ENCODE measurements at regions not wholly inside any gene's neighbourhood (a gene's known extent, or its start where the extent isn't known, plus 50 kb on each side); places are given as distances from the start of the nearest gene placed in this dataset.

- 60 to 100% methylated on average over 1 to 2 of the region's 2 CpGs for WGBS, 2 experiments (ENCODE audit: insufficient coverage in 2 of 2)
- no peak overlapping the region for H3K27ac ChIP-seq (ENCODE audit: low read depth, low read length, severe bottlenecking)
- no peaks in the 10 kb centered on the region for H3K4me1 ChIP-seq (ENCODE audit: control insufficient read depth, insufficient read depth, low read length, poor library complexity, severe bottlenecking)
- no peaks in the 10 kb centered on the region for H3K36me3 ChIP-seq (ENCODE audit: control insufficient read depth, insufficient read depth, low read length)
- H3K9me3 ChIP-seq (ENCODE audit: control insufficient read depth, low read length): no peaks in the 10 kb centered on the region
- H3K4me3 ChIP-seq (ENCODE audit: extremely low read depth, insufficient read depth, low read length, poor library complexity, severe bottlenecking): no peak overlapping the region
Measured at GRCh38 chr10:107356396-107356795, 191.9 kb upstream of the SORCS1 start.

DNA sequence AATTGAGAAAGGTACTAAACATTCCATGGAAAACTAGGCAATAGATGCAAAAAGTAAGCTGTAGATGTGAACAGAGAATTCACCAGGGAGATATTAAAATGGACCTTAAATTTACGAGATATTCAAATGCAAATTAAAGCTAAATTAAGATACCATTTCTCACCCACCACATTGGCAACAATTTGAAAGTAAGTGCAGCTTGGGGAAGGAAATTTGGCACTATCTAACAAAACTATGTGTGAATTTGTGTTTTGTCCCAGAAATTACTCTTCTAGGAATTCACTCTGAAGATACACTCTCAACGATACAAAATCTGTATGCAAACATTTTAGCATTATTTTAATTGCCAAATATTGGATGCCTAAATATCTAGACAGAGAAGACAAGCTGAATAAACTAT, 178.2 kb upstream of the SORCS1 start:
- H3K4me3 ChIP-seq (ENCODE audit: extremely low read depth, insufficient read depth, low read length, poor library complexity, severe bottlenecking): no peak overlapping the region
- no peaks in the 10 kb centered on the region for H3K9me3 ChIP-seq (ENCODE audit: control insufficient read depth, low read length)
- H3K36me3 ChIP-seq (ENCODE audit: control insufficient read depth, insufficient read depth, low read length): no peaks in the 10 kb centered on the region
- H3K4me1 ChIP-seq (ENCODE audit: control insufficient read depth, insufficient read depth, low read length, poor library complexity, severe bottlenecking): no peaks in the 10 kb centered on the region
- WGBS, 2 experiments (ENCODE audit: insufficient coverage in 2 of 2): no CpG with 5 or more reads among the region's 2 CpGs
- H3K27ac ChIP-seq (ENCODE audit: low read depth, low read length, severe bottlenecking): no peak overlapping the region

DNA sequence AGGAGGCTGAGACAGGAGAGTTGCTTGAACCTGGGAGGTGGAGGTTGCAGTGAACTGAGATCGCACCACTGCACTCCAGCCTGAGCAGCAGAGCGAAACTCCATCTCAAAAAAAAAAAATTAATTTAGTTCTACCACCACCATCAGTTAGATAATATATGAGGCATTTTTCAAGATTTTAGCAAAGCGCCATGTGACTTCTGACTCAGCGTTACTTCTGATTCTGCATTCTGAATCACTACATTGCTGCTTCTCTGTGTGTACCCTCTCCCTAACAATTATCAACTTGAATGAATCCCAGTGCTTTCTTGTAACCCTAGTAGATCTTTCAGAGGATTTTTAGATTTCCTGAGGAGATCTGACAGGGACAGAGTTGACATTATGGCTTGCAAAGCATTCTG, 176.8 kb upstream of the SORCS1 start:
- Histone ChIP-seq H3K9me3 (ENCODE audit: control insufficient read depth, low read length) (no peaks in the 10 kb centered on the region), H3K36me3 (ENCODE audit: control insufficient read depth, insufficient read depth, low read length) (no peaks in the 10 kb centered on the region), H3K27ac (ENCODE audit: low read depth, low read length, severe bottlenecking) (no peak overlapping the region), H3K4me3 (ENCODE audit: extremely low read depth, insufficient read depth, low read length, poor library complexity, severe bottlenecking) (no peak overlapping the region), H3K4me1 (ENCODE audit: control insufficient read depth, insufficient read depth, low read length, poor library complexity, severe bottlenecking) (no peaks in the 10 kb centered on the region)
- WGBS, 2 experiments (ENCODE audit: insufficient coverage in 2 of 2): 89 to 90% methylated on average over 2 of the region's 4 CpGs

DNA sequence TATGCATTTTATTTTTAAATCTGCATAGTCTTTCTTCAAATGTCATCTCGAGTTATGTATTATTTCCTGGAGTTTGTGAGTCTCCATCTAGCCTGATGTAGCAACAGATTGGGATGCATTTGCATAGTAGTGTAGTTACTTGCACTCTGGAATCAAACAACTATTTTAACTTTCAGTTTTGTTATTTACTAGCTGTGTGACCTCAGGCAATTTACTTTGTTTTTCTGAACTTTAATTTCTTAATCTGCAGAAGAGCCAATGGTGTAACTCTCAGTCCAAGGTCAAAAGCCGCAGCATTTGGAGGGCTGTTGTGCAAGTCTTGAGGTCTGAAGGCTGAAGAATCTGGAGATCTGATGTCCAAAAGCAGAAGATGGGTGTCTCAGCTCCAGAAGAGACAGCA, 175.8 kb upstream of the SORCS1 start:
- WGBS, 2 experiments (ENCODE audit: insufficient coverage in 2 of 2): 100% methylated on average over 1 of the region's 2 CpGs
- H3K4me3 ChIP-seq (ENCODE audit: extremely low read depth, insufficient read depth, low read length, poor library complexity, severe bottlenecking): no peak overlapping the region
- no peaks in the 10 kb centered on the region for H3K4me1 ChIP-seq (ENCODE audit: control insufficient read depth, insufficient read depth, low read length, poor library complexity, severe bottlenecking)
- no peaks in the 10 kb centered on the region for H3K9me3 ChIP-seq (ENCODE audit: control insufficient read depth, low read length)
- no peak overlapping the region for H3K27ac ChIP-seq (ENCODE audit: low read depth, low read length, severe bottlenecking)
- no peaks in the 10 kb centered on the region for H3K36me3 ChIP-seq (ENCODE audit: control insufficient read depth, insufficient read depth, low read length)

- Histone ChIP-seq H3K4me1 (ENCODE audit: control insufficient read depth, insufficient read depth, low read length, poor library complexity, severe bottlenecking) (no peaks in the 10 kb centered on the region), H3K9me3 (ENCODE audit: control insufficient read depth, low read length) (no peaks in the 10 kb centered on the region), H3K36me3 (ENCODE audit: control insufficient read depth, insufficient read depth, low read length) (no peaks in the 10 kb centered on the region), H3K27ac (ENCODE audit: low read depth, low read length, severe bottlenecking) (no peak overlapping the region), H3K4me3 (ENCODE audit: extremely low read depth, insufficient read depth, low read length, poor library complexity, severe bottlenecking) (no peak overlapping the region)
- 83 to 94% methylated on average over 4 to 5 of the region's 5 CpGs for WGBS, 2 experiments (ENCODE audit: insufficient coverage in 2 of 2)
Measured at GRCh38 chr10:107336061-107336460, 171.6 kb upstream of the SORCS1 start.

DNA sequence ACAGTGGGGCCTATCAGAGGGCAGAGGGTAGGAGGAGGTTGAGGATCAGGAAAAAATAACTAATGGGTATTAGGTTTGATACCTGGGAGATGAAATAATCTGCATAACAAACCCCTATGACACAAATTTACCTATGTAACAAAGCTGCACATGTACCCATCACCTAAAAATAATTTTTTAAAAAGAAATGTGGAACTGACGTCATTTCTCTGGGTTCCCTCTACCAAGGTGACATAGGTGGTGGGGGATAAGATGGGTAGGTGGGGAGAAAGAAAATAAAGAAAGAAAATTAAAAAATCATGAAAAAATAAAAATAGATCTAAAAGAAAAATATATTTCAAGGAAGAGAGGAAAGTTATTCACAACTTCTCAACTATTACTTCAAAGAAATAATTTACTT, 153.1 kb upstream of the SORCS1 start:
- H3K4me1 ChIP-seq (ENCODE audit: control insufficient read depth, insufficient read depth, low read length, poor library complexity, severe bottlenecking): no peaks in the 10 kb centered on the region
- H3K4me3 ChIP-seq (ENCODE audit: extremely low read depth, insufficient read depth, low read length, poor library complexity, severe bottlenecking): no peak overlapping the region
- H3K27ac ChIP-seq (ENCODE audit: low read depth, low read length, severe bottlenecking): no peak overlapping the region
- H3K36me3 ChIP-seq (ENCODE audit: control insufficient read depth, insufficient read depth, low read length): no peaks in the 10 kb centered on the region
- WGBS, 2 experiments (ENCODE audit: insufficient coverage in 2 of 2): no CpG with 5 or more reads among the region's 1 CpG
- no peaks in the 10 kb centered on the region for H3K9me3 ChIP-seq (ENCODE audit: control insufficient read depth, low read length)

DNA sequence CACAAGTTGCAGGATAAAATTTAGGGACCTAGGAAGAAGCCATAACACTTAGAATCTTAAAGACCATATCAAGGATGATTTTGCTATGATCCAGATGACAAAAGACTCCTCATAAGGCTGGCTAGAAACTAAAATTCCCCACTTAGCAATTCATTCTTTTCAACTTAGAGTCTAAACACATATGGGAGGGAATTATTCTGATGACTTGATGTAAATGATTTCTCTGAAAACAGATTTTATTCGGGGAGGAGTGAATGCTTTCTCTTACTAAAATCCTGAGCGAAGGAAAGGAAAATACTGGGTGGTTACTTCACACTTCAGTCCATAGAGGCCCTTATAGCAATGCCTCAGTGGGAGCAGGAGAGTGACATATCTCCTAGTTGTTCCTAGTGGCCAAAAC, 138.7 kb upstream of the SORCS1 start:
- no peak overlapping the region for H3K4me3 ChIP-seq (ENCODE audit: extremely low read depth, insufficient read depth, low read length, poor library complexity, severe bottlenecking)
- H3K9me3 ChIP-seq (ENCODE audit: control insufficient read depth, low read length): no peaks in the 10 kb centered on the region
- no peaks in the 10 kb centered on the region for H3K4me1 ChIP-seq (ENCODE audit: control insufficient read depth, insufficient read depth, low read length, poor library complexity, severe bottlenecking)
- WGBS, 2 experiments (ENCODE audit: insufficient coverage in 2 of 2): 86 to 100% methylated on average over 1 to 2 of the region's 2 CpGs
- no peak overlapping the region for H3K27ac ChIP-seq (ENCODE audit: low read depth, low read length, severe bottlenecking)
- H3K36me3 ChIP-seq (ENCODE audit: control insufficient read depth, insufficient read depth, low read length): no peaks in the 10 kb centered on the region

DNA sequence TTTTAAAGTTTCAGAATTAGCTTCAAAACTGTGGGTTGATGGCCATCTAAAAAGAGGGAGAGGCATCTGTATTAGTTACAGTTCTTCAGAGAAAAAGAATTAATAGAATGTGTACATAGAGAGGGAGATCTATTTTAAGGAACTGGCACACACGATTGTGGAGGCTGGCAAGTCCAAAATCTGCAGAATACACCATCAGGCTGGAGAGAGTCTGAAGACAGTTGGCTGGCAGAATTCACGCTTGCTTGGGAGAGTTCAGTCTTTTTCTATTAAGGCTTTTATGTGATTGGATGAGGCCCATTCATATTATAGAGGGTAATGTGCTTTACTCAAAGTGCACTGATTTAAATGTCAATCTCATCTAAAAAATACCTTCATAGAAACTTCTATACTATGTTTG, 135.1 kb upstream of the SORCS1 start:
- 86 to 100% methylated on average over 1 to 2 of the region's 2 CpGs for WGBS, 2 experiments (ENCODE audit: insufficient coverage in 2 of 2)
- no peak overlapping the region for H3K27ac ChIP-seq (ENCODE audit: low read depth, low read length, severe bottlenecking)
- H3K4me1 ChIP-seq (ENCODE audit: control insufficient read depth, insufficient read depth, low read length, poor library complexity, severe bottlenecking): no peaks in the 10 kb centered on the region
- no peak overlapping the region for H3K4me3 ChIP-seq (ENCODE audit: extremely low read depth, insufficient read depth, low read length, poor library complexity, severe bottlenecking)
- no peaks in the 10 kb centered on the region for H3K9me3 ChIP-seq (ENCODE audit: control insufficient read depth, low read length)
- H3K36me3 ChIP-seq (ENCODE audit: control insufficient read depth, insufficient read depth, low read length): no peaks in the 10 kb centered on the region

DNA sequence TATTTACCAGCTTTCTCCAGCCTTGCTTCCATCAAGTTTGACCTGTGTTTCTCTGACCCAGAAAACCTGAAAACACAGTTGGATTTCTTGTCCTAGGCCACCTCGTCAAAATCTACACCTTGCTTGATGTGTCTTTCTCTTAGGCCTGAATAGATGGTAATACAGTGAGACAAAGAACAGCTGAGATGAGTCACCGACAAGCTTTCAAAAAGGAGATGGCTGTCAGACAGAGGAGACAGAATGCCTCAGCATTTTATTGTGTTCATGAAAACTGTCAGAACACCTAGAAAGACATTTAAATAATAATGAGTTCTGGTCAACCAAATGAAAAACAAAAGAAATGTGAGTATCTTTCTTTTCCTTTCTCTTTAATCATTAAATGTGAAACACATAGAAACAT, 119.7 kb upstream of the SORCS1 start:
- Histone ChIP-seq H3K4me3 (ENCODE audit: extremely low read depth, insufficient read depth, low read length, poor library complexity, severe bottlenecking) (no peak overlapping the region), H3K27ac (ENCODE audit: low read depth, low read length, severe bottlenecking) (no peak overlapping the region), H3K36me3 (ENCODE audit: control insufficient read depth, insufficient read depth, low read length) (no peaks in the 10 kb centered on the region), H3K9me3 (ENCODE audit: control insufficient read depth, low read length) (no peaks in the 10 kb centered on the region), H3K4me1 (ENCODE audit: control insufficient read depth, insufficient read depth, low read length, poor library complexity, severe bottlenecking) (no peaks in the 10 kb centered on the region)
- WGBS, 2 experiments (ENCODE audit: insufficient coverage in 2 of 2): 50 to 67% methylated on average over 1 of the region's 2 CpGs

DNA sequence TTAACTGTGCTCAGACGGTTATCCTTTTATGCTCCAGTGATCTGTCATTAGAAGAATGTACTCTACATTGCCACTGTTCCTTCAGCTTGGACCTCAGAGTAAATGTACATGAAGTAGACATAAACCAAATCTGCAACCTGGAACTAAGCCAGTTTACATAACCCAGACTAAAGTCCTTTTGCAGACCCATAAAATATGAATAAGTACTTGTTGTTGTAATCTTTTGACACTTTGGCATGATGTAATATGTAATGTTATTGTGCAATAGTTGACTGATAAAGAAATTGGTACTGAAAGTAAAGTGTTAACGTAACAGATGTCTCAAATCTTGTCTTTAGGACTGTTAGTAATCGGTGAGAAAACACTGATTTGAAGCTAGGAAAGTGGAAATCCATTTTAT, 115.8 kb upstream of the SORCS1 start:
- H3K27ac ChIP-seq (ENCODE audit: low read depth, low read length, severe bottlenecking): no peak overlapping the region
- no peak overlapping the region for H3K4me3 ChIP-seq (ENCODE audit: extremely low read depth, insufficient read depth, low read length, poor library complexity, severe bottlenecking)
- WGBS, 2 experiments (ENCODE audit: insufficient coverage in 2 of 2): 70 to 83% methylated on average over 2 of the region's 3 CpGs

DNA sequence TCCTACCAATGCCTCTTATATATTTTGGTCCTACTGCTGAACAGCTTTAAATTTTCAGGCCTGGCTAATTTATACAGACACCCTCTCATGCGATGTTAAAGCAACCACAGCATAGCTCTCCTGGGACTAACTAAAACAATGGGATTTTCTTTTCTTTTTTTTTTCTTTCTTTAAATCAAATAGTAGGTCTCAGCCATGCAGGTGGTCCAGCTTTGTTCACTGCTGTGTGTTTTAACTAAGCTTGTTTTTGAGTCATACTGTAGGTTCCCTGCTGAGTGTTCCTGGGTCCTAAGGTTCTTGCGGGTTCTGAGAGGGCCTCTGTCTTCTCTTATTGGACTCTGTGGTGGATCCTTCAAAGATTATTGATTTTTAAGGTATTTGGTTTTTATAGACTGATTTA, 113.1 kb upstream of the SORCS1 start:
- Histone ChIP-seq H3K36me3 (ENCODE audit: control insufficient read depth, insufficient read depth, low read length) (no peaks in the 10 kb centered on the region), H3K4me3 (ENCODE audit: extremely low read depth, insufficient read depth, low read length, poor library complexity, severe bottlenecking) (no peak overlapping the region), H3K27ac (ENCODE audit: low read depth, low read length, severe bottlenecking) (no peak overlapping the region), H3K4me1 (ENCODE audit: control insufficient read depth, insufficient read depth, low read length, poor library complexity, severe bottlenecking) (no peaks in the 10 kb centered on the region), H3K9me3 (ENCODE audit: control insufficient read depth, low read length) (no peaks in the 10 kb centered on the region)
- no CpG with 5 or more reads among the region's 2 CpGs for WGBS, 2 experiments (ENCODE audit: insufficient coverage in 2 of 2)

More for the DNA sequence above, 115.8 kb upstream of the SORCS1 start:
- Histone ChIP-seq H3K4me1 (ENCODE audit: control insufficient read depth, insufficient read depth, low read length, poor library complexity, severe bottlenecking) (no peaks in the 10 kb centered on the region), H3K36me3 (ENCODE audit: control insufficient read depth, insufficient read depth, low read length) (no peaks in the 10 kb centered on the region), H3K9me3 (ENCODE audit: control insufficient read depth, low read length) (no peaks in the 10 kb centered on the region)

DNA sequence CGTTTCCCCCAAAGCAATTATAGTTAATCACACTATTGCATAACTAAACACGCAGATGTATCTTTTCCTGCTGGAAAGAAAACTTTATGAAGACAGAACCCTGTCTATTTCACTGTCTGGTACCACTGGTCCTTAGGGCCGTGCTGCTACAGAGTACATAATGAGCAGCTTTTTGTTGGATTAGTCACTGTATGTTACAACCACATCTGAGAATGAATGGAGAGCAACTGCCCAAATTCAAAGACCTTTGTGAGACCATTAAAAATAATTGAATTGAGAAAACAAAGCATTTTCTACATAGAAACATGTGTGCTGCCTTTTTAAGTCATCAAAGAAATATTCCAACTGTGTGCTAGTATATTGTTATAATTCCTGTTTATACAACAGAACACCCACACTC, 111.3 kb upstream of the SORCS1 start:
- Histone ChIP-seq H3K27ac (ENCODE audit: low read depth, low read length, severe bottlenecking) (no peak overlapping the region), H3K4me1 (ENCODE audit: control insufficient read depth, insufficient read depth, low read length, poor library complexity, severe bottlenecking) (no peaks in the 10 kb centered on the region), H3K36me3 (ENCODE audit: control insufficient read depth, insufficient read depth, low read length) (no peaks in the 10 kb centered on the region), H3K9me3 (ENCODE audit: control insufficient read depth, low read length) (no peaks in the 10 kb centered on the region), H3K4me3 (ENCODE audit: extremely low read depth, insufficient read depth, low read length, poor library complexity, severe bottlenecking) (no peak overlapping the region)
- 86% methylated on average over 2 of the region's 3 CpGs for WGBS, 2 experiments (ENCODE audit: insufficient coverage in 2 of 2)

Measured in mesodermal cell (in vitro differentiated cells).